H9 (cell line): ENCODE measurements at regions not wholly inside any gene's neighbourhood (a gene's known extent, or its start where the extent isn't known, plus 50 kb on each side); places are given as distances from the start of the nearest gene placed in this dataset.

Experiments used
- DNase-seq: peaks from one replicate; pipeline ENCODE4 v3.0.0-alpha.2; 2017
- H2AFZ ChIP-seq: one replicate; pipeline ENCODE4 v1.6.1; 2013; ENCODE audit warnings: mild to moderate bottlenecking, low read length, control low read depth, moderate library complexity
- H2AK5ac ChIP-seq: 2 replicates; pipeline ENCODE4 v1.6.1; 2013; ENCODE audit warnings: low read length, control low read depth, mixed read lengths; ENCODE audit not compliant: insufficient read length
- H2BK120ac ChIP-seq: one replicate; pipeline ENCODE4 v1.6.1; 2013; ENCODE audit warnings: low read depth, mild to moderate bottlenecking, low read length, control low read depth, inconsistent platforms; ENCODE audit not compliant: poor library complexity, severe bottlenecking
- H2BK12ac ChIP-seq: 2 replicates; pipeline ENCODE4 v1.6.1; 2013; ENCODE audit warnings: low read length, control low read depth, mixed read lengths, low read depth; ENCODE audit not compliant: insufficient read length
- H2BK15ac ChIP-seq: 2 replicates; pipeline ENCODE4 v1.6.1; 2013; ENCODE audit warnings: low read depth, low read length, control low read depth
- H2BK20ac ChIP-seq: one replicate; pipeline ENCODE4 v1.6.1; 2013; ENCODE audit warnings: low read depth, mild to moderate bottlenecking, low read length, control low read depth, inconsistent platforms; ENCODE audit not compliant: poor library complexity, severe bottlenecking
- H2BK5ac ChIP-seq: 2 replicates; pipeline ENCODE4 v1.6.1; 2013; ENCODE audit warnings: low read length, control low read depth, mixed read lengths; ENCODE audit not compliant: insufficient read length
- H3K14ac ChIP-seq: 2 replicates; pipeline ENCODE4 v1.6.1; 2013; ENCODE audit warnings: low read length, control low read depth; ENCODE audit not compliant: insufficient read depth
- H3K18ac ChIP-seq: 2 replicates; pipeline ENCODE4 v1.6.1; 2013; ENCODE audit warnings: low read depth, mild to moderate bottlenecking, mixed read lengths, low read length, control low read depth; ENCODE audit not compliant: insufficient read length
- H3K23ac ChIP-seq: 2 replicates; pipeline ENCODE4 v1.6.1; 2013; ENCODE audit warnings: low read length, control low read depth, mixed read lengths, low read depth; ENCODE audit not compliant: insufficient read length
- H3K23me2 ChIP-seq: 2 replicates; pipeline ENCODE4 v1.6.1; 2013; ENCODE audit warnings: low read depth, mild to moderate bottlenecking, mixed read lengths, low read length, control low read depth; ENCODE audit not compliant: insufficient read length, poor library complexity, severe bottlenecking
- H3K27ac ChIP-seq: 2 replicates; pipeline ENCODE4 v1.5.1; 2013; ENCODE audit warnings: low read length, control low read depth, mixed read lengths, low read depth; ENCODE audit not compliant: insufficient read length
- H3K27me3 ChIP-seq: 2 replicates; pipeline ENCODE4 v1.6.1; 2013; ENCODE audit warnings: low read length, control low read depth, inconsistent platforms; ENCODE audit not compliant: insufficient read depth
- H3K4ac ChIP-seq: 2 replicates; pipeline ENCODE4 v1.6.1; 2013; ENCODE audit warnings: low read depth, mild to moderate bottlenecking, control low read depth, inconsistent platforms, low read length, moderate library complexity
- H3K4me1 ChIP-seq: 2 replicates; pipeline ENCODE4 v1.6.1; 2013; ENCODE audit warnings: low read length, control low read depth, inconsistent platforms; ENCODE audit not compliant: insufficient read depth
- H3K4me2 ChIP-seq: 2 replicates; pipeline ENCODE4 v1.6.1; 2013; ENCODE audit warnings: low read length, control low read depth, mixed read lengths; ENCODE audit not compliant: insufficient read length, insufficient read depth
- H3K56ac ChIP-seq: 2 replicates; pipeline ENCODE4 v1.6.1; 2013; ENCODE audit warnings: low read depth, mild to moderate bottlenecking, mixed read lengths, low read length, control low read depth; ENCODE audit not compliant: insufficient read length
- H3K79me1 ChIP-seq: 2 replicates; pipeline ENCODE4 v1.6.1; 2013; ENCODE audit warnings: low read depth, mild to moderate bottlenecking, moderate library complexity, low read length, control low read depth, inconsistent platforms; ENCODE audit not compliant: insufficient read depth, poor library complexity, severe bottlenecking
- H3K79me2 ChIP-seq: 2 replicates; pipeline ENCODE4 v1.6.1; 2013; ENCODE audit warnings: low read length, control low read depth, inconsistent platforms; ENCODE audit not compliant: insufficient read depth
- H3K9ac ChIP-seq: 2 replicates; pipeline ENCODE4 v1.6.1; 2013; ENCODE audit warnings: low read length, control low read depth, mixed read lengths; ENCODE audit not compliant: insufficient read length; ENCODE audit errors: extremely low read depth
- H3K9me3 ChIP-seq: one replicate; pipeline ENCODE4 v1.6.1; 2013; ENCODE audit warnings: low read depth, low read length, inconsistent platforms; ENCODE audit not compliant: control insufficient read depth
- H3T11ph ChIP-seq: one replicate; pipeline ENCODE4 v1.6.1; 2013; ENCODE audit warnings: mild to moderate bottlenecking, low read length, control low read depth, inconsistent platforms
- H4K20me1 ChIP-seq: one replicate; pipeline ENCODE4 v1.6.1; 2013; ENCODE audit not compliant: control insufficient read depth, insufficient read length, insufficient read depth
- H4K5ac ChIP-seq: 2 replicates; pipeline ENCODE4 v1.6.1; 2013; ENCODE audit warnings: low read depth, mild to moderate bottlenecking, mixed read lengths, low read length, control low read depth; ENCODE audit not compliant: insufficient read length
- H4K8ac ChIP-seq: replicated peaks from 2 replicates; pipeline ENCODE4 v1.6.1; 2013; ENCODE audit warnings: low read length, control low read depth, mixed read lengths, low read depth; ENCODE audit not compliant: insufficient read length
- H4K91ac ChIP-seq: 2 replicates; pipeline ENCODE4 v1.6.1; 2013; ENCODE audit warnings: low read depth, mild to moderate bottlenecking, moderate library complexity, mixed read lengths, low read length, control low read depth; ENCODE audit not compliant: insufficient read length
- H3K27ac Mint-ChIP-seq, 3 experiments: 2 replicates in 2 of 3; 3 replicates in 1 of 3; pipeline ENCODE4 v1.8.0; 2020 to 2021; ENCODE audit warnings: mixed read lengths in 3 of 3, mild to moderate bottlenecking in 1 of 3, moderate library complexity in 1 of 3
- H3K27me3 Mint-ChIP-seq: 2 replicates; pipeline ENCODE4 v1.8.0; 2021; ENCODE audit warnings: low read depth, mild to moderate bottlenecking, moderate library complexity, mixed read lengths
- H3K36me3 Mint-ChIP-seq, 3 experiments: 2 replicates in 2 of 3; 3 replicates in 1 of 3; pipeline ENCODE4 v1.8.0; 2020 to 2021; ENCODE audit warnings: low read depth in 3 of 3, mixed read lengths in 3 of 3; ENCODE audit not compliant: insufficient read depth in 1 of 3
- H3K4me1 Mint-ChIP-seq, 2 experiments: 2 replicates each; pipeline ENCODE4 v1.8.0; 2020; ENCODE audit warnings: mixed read lengths in 2 of 2
- H3K4me3 Mint-ChIP-seq, 2 experiments: 2 replicates in 1 of 2; 3 replicates in 1 of 2; pipeline ENCODE4 v1.8.0; 2020 to 2021; ENCODE audit warnings: mild to moderate bottlenecking in 2 of 2, mixed read lengths in 2 of 2, moderate library complexity in 1 of 2
- H3K9me3 Mint-ChIP-seq, 2 experiments: 2 replicates in 1 of 2; 3 replicates in 1 of 2; pipeline ENCODE4 v1.8.0; 2020; ENCODE audit warnings: mild to moderate bottlenecking in 2 of 2, mixed read lengths in 2 of 2, moderate library complexity in 1 of 2
- WGBS: extraction: QIAGEN DNeasy Blood & Tissue Kit; methylation state at CpG from one replicate; pipeline ENCODE4 v1.1.7; 2013; ENCODE audit warnings: missing lambda C conversion rate, low lambda C conversion rate, mixed read lengths; ENCODE audit not compliant: insufficient read length; ENCODE audit errors: extremely low coverage; 5-methylcytosine and 5-hydroxymethylcytosine counted together
- TF ChIP-seq, protein P1 (sequence below): fragments of 200-600 bp; sonication (generic); conservative IDR thresholded peaks from 3 replicates; pipeline ENCODE4 v1.8.0; 2021; ENCODE audit warnings: antibody characterized with exemption, mild to moderate bottlenecking

DNA sequence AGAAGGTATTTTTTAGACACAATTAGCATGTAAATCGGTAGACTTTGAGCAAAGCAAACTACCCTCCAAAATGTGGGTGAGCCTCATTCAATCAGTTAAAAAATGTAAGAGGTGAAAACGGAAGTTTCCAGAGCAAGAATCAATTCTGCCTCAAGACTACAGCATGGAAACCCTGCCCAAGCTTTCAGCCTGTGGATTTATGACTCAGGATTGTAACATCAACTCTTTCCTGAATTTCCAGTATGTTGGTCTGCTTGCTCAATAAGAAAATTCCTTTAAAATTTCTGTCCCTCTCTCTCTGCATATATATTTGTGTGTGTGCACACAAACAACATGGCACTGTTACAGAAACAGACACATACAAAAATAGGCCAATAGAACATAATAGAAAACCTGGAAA lies 228.6 kb upstream of the DOK6 start:
- Histone ChIP-seq H2AK5ac (no peak overlapping the region), H3K56ac (no peak overlapping the region), H3K23me2 (no peaks in the 10 kb centered on the region), H4K20me1 (no peaks in the 10 kb centered on the region), H3K4me2 (no peak overlapping the region), H3K18ac (no peak overlapping the region), H3K9me3 (no peaks in the 10 kb centered on the region), H3K14ac (no peak overlapping the region), H2AFZ (no peak overlapping the region), H2BK5ac (no peak overlapping the region), H3K27ac (no peak overlapping the region), H3T11ph (no peak overlapping the region), H3K79me2 (no peaks in the 10 kb centered on the region), H2BK12ac (no peak overlapping the region), H3K23ac (no peak overlapping the region), H3K79me1 (no peaks in the 10 kb centered on the region), H3K27me3 (no peaks in the 10 kb centered on the region), H4K91ac (no peak overlapping the region), H4K5ac (no peak overlapping the region), H4K8ac (no peak overlapping the region), H2BK120ac (no peak overlapping the region), H3K9ac (no peak overlapping the region), H3K4me1 (no peaks in the 10 kb centered on the region), H2BK20ac (no peak overlapping the region), H3K4ac (no peak overlapping the region), H2BK15ac (no peak overlapping the region)
- Mint-ChIP-seq H3K4me3 (no peak overlapping the region), H3K36me3 (peaks cover 0 to 8% (median 0%) of the 10 kb centered on the region in 3 experiments; a peak in 2 of 7 replicates), H3K4me1 (no peaks in the 10 kb centered on the region), H3K27me3 (no peaks in the 10 kb centered on the region), H3K9me3 (peaks cover 7 to 10% of the 10 kb centered on the region in 2 experiments; a peak in 3 of 5 replicates), H3K27ac (no peak overlapping the region)
- WGBS: no CpG with 5 or more reads among the region's 2 CpGs
- TF ChIP-seq, protein P1, sequence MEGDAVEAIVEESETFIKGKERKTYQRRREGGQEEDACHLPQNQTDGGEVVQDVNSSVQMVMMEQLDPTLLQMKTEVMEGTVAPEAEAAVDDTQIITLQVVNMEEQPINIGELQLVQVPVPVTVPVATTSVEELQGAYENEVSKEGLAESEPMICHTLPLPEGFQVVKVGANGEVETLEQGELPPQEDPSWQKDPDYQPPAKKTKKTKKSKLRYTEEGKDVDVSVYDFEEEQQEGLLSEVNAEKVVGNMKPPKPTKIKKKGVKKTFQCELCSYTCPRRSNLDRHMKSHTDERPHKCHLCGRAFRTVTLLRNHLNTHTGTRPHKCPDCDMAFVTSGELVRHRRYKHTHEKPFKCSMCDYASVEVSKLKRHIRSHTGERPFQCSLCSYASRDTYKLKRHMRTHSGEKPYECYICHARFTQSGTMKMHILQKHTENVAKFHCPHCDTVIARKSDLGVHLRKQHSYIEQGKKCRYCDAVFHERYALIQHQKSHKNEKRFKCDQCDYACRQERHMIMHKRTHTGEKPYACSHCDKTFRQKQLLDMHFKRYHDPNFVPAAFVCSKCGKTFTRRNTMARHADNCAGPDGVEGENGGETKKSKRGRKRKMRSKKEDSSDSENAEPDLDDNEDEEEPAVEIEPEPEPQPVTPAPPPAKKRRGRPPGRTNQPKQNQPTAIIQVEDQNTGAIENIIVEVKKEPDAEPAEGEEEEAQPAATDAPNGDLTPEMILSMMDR: no peak
- no peak for DNase-seq
